Memory B cell (primary cell): ENCODE measurements at regions not wholly inside any gene's neighbourhood (a gene's known extent, or its start where the extent isn't known, plus 50 kb on each side); places are given as distances from the start of the nearest gene placed in this dataset.
"Not testable (repeated sequence)": the region's sequence is repeated elsewhere in the genome, so short reads cannot be mapped to it uniquely, and the experiment has no call there.

Experiments
- ATAC-seq: fragments of 150-1000 bp; cut with Tn5 transposase; 2 replicates; pipeline ENCODE4 v1.10.0; 2021; ENCODE audit warnings: low read depth, mild to moderate bottlenecking, moderate library complexity
- DNase-seq, 2 donors: peaks; one replicate each; pipeline ENCODE4 v3.0.0; 2022; ENCODE audit warnings: low spot score in 2 of 2
- H3K27ac Mint-ChIP-seq: one replicate; pipeline ENCODE4 v1.8.0; 2022; ENCODE audit warnings: mild to moderate bottlenecking, moderate library complexity, mixed read lengths
- H3K27me3 Mint-ChIP-seq: one replicate; pipeline ENCODE4 v1.8.0; 2022; ENCODE audit warnings: mixed read lengths
- H3K36me3 Mint-ChIP-seq: one replicate; pipeline ENCODE4 v1.8.0; 2022; ENCODE audit warnings: mild to moderate bottlenecking, mixed read lengths
- H3K4me1 Mint-ChIP-seq: one replicate; pipeline ENCODE4 v1.8.0; 2022; ENCODE audit warnings: mixed read lengths
- H3K4me3 Mint-ChIP-seq: one replicate; pipeline ENCODE4 v1.8.0; 2022; ENCODE audit warnings: mild to moderate bottlenecking, moderate library complexity, mixed read lengths
- H3K9me3 Mint-ChIP-seq: one replicate; pipeline ENCODE4 v1.8.0; 2022; ENCODE audit warnings: mixed read lengths

DNA sequence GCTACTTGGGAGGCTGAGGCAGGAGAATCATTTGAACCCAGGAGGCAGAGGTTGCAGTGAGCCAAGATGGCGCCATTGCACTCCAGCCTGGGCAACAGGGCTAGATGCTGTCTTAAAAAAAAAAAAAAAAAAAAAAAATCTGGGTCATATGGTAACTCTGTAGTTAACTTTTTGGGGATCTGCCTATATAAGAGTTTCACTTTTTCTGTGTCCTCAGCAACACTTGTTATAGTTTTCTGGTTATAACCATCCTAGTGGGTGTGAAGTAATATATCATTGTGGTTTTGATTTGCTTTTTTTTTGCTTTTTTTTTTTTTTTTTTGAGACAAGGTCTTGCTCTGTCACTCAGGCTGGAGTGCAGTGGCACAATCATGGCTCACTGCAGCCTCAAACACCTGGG is 54.3 kb upstream of the SHB start:
- DNase-seq, H3K27ac Mint-ChIP-seq, H3K4me1 Mint-ChIP-seq, H3K36me3 Mint-ChIP-seq, ATAC-seq, H3K9me3 Mint-ChIP-seq, H3K4me3 Mint-ChIP-seq: not testable (repeated sequence)
- peaks cover 18% of the 10 kb centered on the region for H3K27me3 Mint-ChIP-seq

DNA sequence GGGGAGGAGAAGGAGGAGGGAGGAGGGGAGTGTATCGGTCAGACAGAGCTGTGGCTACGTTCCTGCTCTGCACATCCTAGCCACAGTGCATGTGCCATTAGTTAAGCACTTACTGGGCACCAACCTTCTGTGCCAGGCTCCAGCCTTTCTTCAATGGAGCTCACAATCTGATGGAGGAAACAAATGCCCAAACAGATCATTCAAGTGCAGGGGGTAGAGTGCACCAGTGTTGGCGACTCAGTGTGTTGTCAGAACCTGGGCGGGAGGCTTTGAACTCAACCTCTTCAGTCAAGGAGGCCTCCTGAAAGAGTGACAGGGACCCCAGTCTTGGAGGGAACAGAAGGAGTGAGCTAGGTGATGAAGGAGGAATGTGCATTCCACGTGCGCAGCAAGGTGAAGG is 51.9 kb upstream of the SHB start:
- H3K36me3 Mint-ChIP-seq = no peaks in the 10 kb centered on the region
- ATAC-seq = no peak
- H3K4me3 Mint-ChIP-seq = no peak overlapping the region
- peaks cover 13% of the 10 kb centered on the region for H3K27me3 Mint-ChIP-seq
- no peak for DNase-seq
- H3K4me1 Mint-ChIP-seq = no peaks in the 10 kb centered on the region
- H3K9me3 Mint-ChIP-seq = peaks cover 2% of the 10 kb centered on the region
- H3K27ac Mint-ChIP-seq = no peak overlapping the region

DNA sequence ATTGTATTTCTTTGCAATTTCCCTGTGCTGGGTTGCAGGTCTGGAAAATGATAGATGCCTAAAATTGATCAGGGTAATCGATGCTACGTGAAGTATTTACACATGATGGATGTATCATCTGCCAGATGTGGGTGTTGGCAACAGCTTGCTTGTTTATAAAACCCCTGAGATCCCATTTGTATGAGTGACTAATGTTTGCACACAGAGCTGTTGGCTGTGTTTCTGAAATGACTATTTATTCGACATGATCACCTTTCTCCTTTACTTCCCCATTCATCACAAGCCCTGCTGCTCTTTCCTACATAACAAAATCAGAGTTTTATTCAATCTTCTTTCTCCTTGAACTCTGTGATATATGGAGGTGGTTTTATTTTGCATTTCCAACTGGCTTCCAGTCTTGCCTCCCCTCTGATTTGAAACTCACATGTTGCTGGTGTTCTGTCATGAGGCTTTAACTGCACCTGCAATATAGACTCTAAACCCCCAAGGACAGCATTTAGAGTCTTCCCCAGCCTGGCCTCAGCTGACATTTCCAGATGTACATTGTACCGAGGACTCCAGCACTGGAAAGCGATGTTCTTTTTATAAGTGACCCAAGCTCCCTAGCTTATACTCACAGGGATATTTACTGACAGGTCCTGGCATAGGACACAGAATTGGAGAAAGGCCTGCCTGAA is 50.7 kb upstream of the SHB start:
- DNase-seq = no peak
- Mint-ChIP-seq H3K27me3 (peaks cover 8% of the 10 kb centered on the region), H3K27ac (no peak overlapping the region), H3K4me3 (no peak overlapping the region), H3K9me3 (peaks cover under 1% of the 10 kb centered on the region), H3K4me1 (no peaks in the 10 kb centered on the region), H3K36me3 (no peaks in the 10 kb centered on the region)
- no peak for ATAC-seq

DNA sequence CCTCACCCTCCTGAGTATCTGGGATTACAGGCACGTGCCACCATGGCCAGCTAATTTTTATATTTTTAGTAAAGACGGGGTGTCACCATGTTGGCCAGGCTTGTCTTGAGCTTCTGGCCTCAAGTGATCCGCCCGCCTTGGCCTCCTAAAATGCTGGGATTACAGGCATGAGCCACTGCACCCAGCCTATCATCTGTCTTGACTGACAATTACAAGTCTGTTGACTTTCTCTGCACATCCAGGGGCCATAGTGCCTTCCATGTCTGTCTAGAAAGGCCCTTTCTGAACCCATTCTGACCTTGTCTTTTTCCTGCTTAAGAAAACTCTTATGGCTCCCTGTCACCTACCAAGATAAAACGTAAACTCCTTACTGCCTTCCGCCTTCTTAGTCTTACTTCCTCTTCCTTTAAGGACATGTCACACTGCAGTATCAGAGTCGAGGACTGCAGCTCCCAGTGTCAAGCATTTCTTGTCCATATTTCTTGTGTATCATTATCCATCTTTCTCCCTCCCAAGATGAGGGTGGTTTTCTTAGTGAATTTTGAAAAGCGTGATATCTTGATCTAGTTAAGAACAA is 49.9 kb upstream of the SHB start:
- Mint-ChIP-seq H3K27ac (no peak overlapping the region), H3K9me3 (no peaks in the 10 kb centered on the region), H3K27me3 (peaks cover 8% of the 10 kb centered on the region), H3K4me1 (no peaks in the 10 kb centered on the region), H3K4me3 (no peak overlapping the region), H3K36me3 (no peaks in the 10 kb centered on the region)
- no peak for DNase-seq
- ATAC-seq = no peak
